GM12865 (cell line): ENCODE measurements at regions not wholly inside any gene's neighbourhood (a gene's known extent, or its start where the extent isn't known, plus 50 kb on each side); places are given as distances from the start of the nearest gene placed in this dataset.

Source experiments
- DNase-seq: peaks from one replicate; pipeline ENCODE4 v3.0.0; 2010; ENCODE audit warnings: low read depth
- H3K4me3 ChIP-seq: 2 replicates; pipeline ENCODE4 v1.5.1; 2011; ENCODE audit warnings: mild to moderate bottlenecking, low read depth, low read length, control low read depth
- CTCF ChIP-seq: IDR thresholded peaks from 2 replicates; pipeline ENCODE4 v1.5.1; 2011; ENCODE audit warnings: low read length, control low read depth, low read depth, inconsistent platforms; ENCODE audit not compliant: insufficient read depth; ENCODE audit errors: missing control alignments

DNA sequence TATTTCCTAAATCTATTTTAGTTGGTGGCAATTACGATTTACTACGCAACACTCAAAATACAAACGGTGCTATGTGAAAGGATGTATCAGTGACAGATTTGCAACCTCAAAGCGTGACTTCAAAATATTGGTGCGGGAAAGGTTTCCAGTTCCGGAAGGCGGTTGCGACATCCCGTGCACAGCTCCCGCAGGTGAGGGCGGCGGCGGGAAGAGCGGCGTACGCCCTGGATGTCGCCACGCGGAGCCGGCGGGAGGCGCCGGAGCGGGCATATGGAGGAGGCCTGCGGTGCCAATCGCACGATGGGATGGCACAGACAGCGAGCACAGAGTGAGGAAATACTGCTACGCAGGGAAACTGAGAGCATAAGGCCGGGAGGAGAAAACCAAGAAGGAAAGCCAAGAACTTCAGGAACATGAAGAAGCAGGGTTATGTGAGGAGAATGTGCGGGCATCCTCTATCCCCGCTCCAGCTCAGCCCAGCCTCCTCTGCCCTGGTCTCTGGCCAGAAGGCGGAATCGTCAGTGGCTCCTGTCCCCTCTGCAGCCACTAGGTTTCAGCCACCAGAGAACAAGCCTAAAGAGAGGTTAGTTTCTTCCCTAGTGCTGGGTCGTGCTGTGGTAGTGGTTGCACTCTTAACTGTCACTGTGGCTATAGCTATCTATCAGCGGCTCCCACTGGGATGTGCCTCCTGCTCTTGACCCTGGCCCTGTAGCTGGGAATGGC lies 378.1 kb upstream of the TLE4 start:
- H3K4me3 ChIP-seq = no peak overlapping the region
- TF ChIP-seq CTCF = no peak
- no peak for DNase-seq

DNA sequence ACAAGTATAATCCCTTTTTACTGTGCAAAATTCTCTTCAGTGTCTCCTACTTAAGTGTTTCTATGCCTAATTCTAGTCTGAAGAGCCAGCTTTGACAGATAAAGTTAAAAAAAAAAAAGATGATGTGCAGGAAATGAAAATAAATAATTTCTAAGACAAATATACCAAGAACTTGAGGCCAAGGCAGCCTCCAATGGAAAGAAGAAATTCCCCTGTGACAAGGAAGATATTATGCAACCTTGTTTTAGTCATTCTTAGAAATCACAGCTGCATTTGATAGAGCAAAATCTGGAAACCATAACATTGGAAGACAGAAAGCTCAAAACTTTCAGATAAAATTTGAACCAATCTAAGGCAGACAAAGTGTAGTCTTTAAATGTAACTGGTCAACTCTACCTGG lies 375.9 kb upstream of the TLE4 start:
- no peak for DNase-seq
- TF ChIP-seq CTCF = no peak
- H3K4me3 ChIP-seq = no peak overlapping the region

- no peak overlapping the region for H3K4me3 ChIP-seq
- TF ChIP-seq CTCF = no peak
- no peak for DNase-seq
Measured at GRCh38 chr9:79196606-79197005, 375.2 kb upstream of the TLE4 start.

DNA sequence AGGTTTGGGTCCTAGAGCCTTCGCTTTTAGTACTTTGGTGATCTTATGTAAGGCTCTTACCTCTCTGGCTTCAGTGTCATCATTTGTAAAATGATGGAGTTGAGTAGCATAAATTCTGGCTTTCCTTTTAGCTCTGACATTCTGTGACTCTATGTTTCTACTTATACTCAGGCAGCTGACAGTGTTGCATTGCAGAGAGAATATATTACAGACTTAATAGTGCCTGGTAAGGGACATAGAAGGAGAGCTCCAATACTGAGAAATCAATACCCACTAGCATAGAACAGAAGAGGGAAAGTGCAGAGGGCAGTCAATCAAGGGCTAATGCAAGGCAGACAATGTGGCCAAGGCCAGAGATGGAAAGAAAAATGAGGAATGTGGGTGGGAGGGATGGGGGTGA lies 371.4 kb upstream of the TLE4 start:
- TF ChIP-seq CTCF = no peak
- no peak for DNase-seq
- H3K4me3 ChIP-seq = no peak overlapping the region

- no peak for TF ChIP-seq CTCF
- H3K4me3 ChIP-seq = no peak overlapping the region
- DNase-seq = no peak
Measured at GRCh38 chr9:79201636-79202035, 370.1 kb upstream of the TLE4 start.

DNA sequence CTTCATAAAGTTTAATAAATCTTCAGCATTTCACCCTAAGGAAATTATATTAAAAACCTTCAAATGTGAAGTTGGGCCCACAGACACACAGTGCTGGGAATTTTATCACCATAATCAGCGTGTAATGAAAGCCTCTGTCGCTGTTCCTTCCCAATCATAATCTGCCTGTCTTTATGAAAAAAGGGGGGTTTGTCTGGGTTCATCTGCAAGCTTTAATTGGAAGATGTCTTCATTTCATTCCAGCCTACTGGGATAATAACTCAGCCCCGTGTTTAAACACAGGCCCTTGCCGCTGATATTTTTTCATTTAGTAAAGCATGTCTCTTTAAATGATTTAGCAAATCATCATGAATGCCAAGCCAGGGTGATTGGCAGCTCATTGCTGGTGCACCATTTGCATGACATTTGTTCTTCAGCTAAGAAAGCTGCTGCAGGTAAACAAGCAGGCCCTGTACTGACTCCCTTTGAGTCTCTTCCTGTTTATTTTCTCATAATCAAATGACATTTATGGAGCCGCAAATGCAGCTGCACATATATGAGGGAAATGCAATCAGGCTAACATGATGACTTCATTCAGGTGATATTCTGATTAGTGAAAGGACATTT lies 362.9 kb upstream of the TLE4 start:
- DNase-seq = no peak
- H3K4me3 ChIP-seq = no peak overlapping the region
- TF ChIP-seq CTCF = no peak
